ENCODE measurements at regions not wholly inside any gene's neighbourhood (a gene's known extent, or its start where the extent isn't known, plus 50 kb on each side); places are given as distances from the start of the nearest gene placed in this dataset.

GRCh38 chr14:84927096-84927827 is 602.7 kb upstream of the FLRT2 start:
- ChIA-PET CTCF (no interaction called here), POLR2A (no interaction called here)
- no peaks in the 10 kb centered on the region for H3K9me3 Mint-ChIP-seq (ENCODE audit: unreplicated experiment)
- H3K36me3 ChIP-seq (ENCODE audit: control insufficient read depth, insufficient read depth, low read length): no peaks in the 10 kb centered on the region
- no peaks in the 10 kb centered on the region for H3K9me3 ChIP-seq
- H3K27me3 Mint-ChIP-seq (ENCODE audit: insufficient read depth, unreplicated experiment): peaks cover 5% of the 10 kb centered on the region
- H3K27ac Mint-ChIP-seq (ENCODE audit: unreplicated experiment): no peak overlapping the region
- TF ChIP-seq CTCF (IDR thresholded peaks at IDR 0.05; ENCODE audit: insufficient read depth in 1 of 2, low read depth in 1 of 2, low read length in 1 of 2, severe bottlenecking in 1 of 2, unreplicated experiment in 1 of 2): no peak
- no TSS peak for BruUV-seq (replicated peaks)
- intact Hi-C loops (cut with micrococcal nuclease; ENCODE audit: unreplicated experiment): no loop called here
- H3K4me1 Mint-ChIP-seq (ENCODE audit: low read depth, unreplicated experiment): no peaks in the 10 kb centered on the region
- H3K36me3 Mint-ChIP-seq (ENCODE audit: insufficient read depth, unreplicated experiment): no peaks in the 10 kb centered on the region
- H3K27me3 ChIP-seq (replicated peaks; ENCODE audit: control insufficient read depth, insufficient read depth, low read length): no peaks in the 10 kb centered on the region
- H3K4me3 ChIP-seq (ENCODE audit: low read depth, low read length): no peak overlapping the region
- H3K4me3 Mint-ChIP-seq (ENCODE audit: unreplicated experiment): no peak overlapping the region
- no peaks in the 10 kb centered on the region for H3K4me1 ChIP-seq
- no peak for DNase-seq

- Histone ChIP-seq H3K36me3 (ENCODE audit: control insufficient read depth, insufficient read depth, low read length) (no peaks in the 10 kb centered on the region), H3K9me3 (no peaks in the 10 kb centered on the region), H3K4me3 (ENCODE audit: low read depth, low read length) (no peak overlapping the region), H3K4me1 (no peaks in the 10 kb centered on the region), H3K27me3 (replicated peaks; ENCODE audit: control insufficient read depth, insufficient read depth, low read length) (no peaks in the 10 kb centered on the region)
- Mint-ChIP-seq H3K27me3 (ENCODE audit: insufficient read depth, unreplicated experiment) (peaks cover 2% of the 10 kb centered on the region), H3K4me3 (ENCODE audit: unreplicated experiment) (no peak overlapping the region), H3K9me3 (ENCODE audit: unreplicated experiment) (no peaks in the 10 kb centered on the region), H3K27ac (ENCODE audit: unreplicated experiment) (no peak overlapping the region), H3K36me3 (ENCODE audit: insufficient read depth, unreplicated experiment) (no peaks in the 10 kb centered on the region), H3K4me1 (ENCODE audit: low read depth, unreplicated experiment) (no peaks in the 10 kb centered on the region)
- no peak for TF ChIP-seq CTCF (IDR thresholded peaks at IDR 0.05; ENCODE audit: insufficient read depth in 1 of 2, low read depth in 1 of 2, low read length in 1 of 2, severe bottlenecking in 1 of 2, unreplicated experiment in 1 of 2)
- intact Hi-C loops (cut with micrococcal nuclease; ENCODE audit: unreplicated experiment): no loop called here
- no TSS peak for BruUV-seq (replicated peaks)
- ChIA-PET POLR2A (no interaction called here), CTCF (no interaction called here)
- no peak for DNase-seq
Measured at GRCh38 chr14:84929086-84929485, 600.9 kb upstream of the FLRT2 start.

- H3K27ac Mint-ChIP-seq (ENCODE audit: unreplicated experiment): no peak overlapping the region
- no peaks in the 10 kb centered on the region for H3K27me3 Mint-ChIP-seq (ENCODE audit: insufficient read depth, unreplicated experiment)
- no peaks in the 10 kb centered on the region for H3K36me3 ChIP-seq (ENCODE audit: control insufficient read depth, insufficient read depth, low read length)
- no peaks in the 10 kb centered on the region for H3K9me3 Mint-ChIP-seq (ENCODE audit: unreplicated experiment)
- no peaks in the 10 kb centered on the region for H3K27me3 ChIP-seq (replicated peaks; ENCODE audit: control insufficient read depth, insufficient read depth, low read length)
- H3K9me3 ChIP-seq: no peaks in the 10 kb centered on the region
- H3K4me1 Mint-ChIP-seq (ENCODE audit: low read depth, unreplicated experiment): no peaks in the 10 kb centered on the region
- no TSS peak for BruUV-seq (replicated peaks)
- H3K36me3 Mint-ChIP-seq (ENCODE audit: insufficient read depth, unreplicated experiment): no peaks in the 10 kb centered on the region
- no peaks in the 10 kb centered on the region for H3K4me1 ChIP-seq
- no peak for DNase-seq
- CTCF ChIA-PET: no interaction called here
- intact Hi-C loops (cut with micrococcal nuclease; ENCODE audit: unreplicated experiment): no loop called here
- no peak for TF ChIP-seq CTCF (IDR thresholded peaks at IDR 0.05; ENCODE audit: insufficient read depth in 1 of 2, low read depth in 1 of 2, low read length in 1 of 2, severe bottlenecking in 1 of 2, unreplicated experiment in 1 of 2)
- POLR2A ChIA-PET: no interaction called here
- no peak overlapping the region for H3K4me3 ChIP-seq (ENCODE audit: low read depth, low read length)
- no peak overlapping the region for H3K4me3 Mint-ChIP-seq (ENCODE audit: unreplicated experiment)
Measured at GRCh38 chr14:84929834-84930233, 600.1 kb upstream of the FLRT2 start.

Data from Caco-2 (cell line).